HG03280 (cell line): ENCODE measurements at regions not wholly inside any gene's neighbourhood (a gene's known extent, or its start where the extent isn't known, plus 50 kb on each side); places are given as distances from the start of the nearest gene placed in this dataset.

Experiments
- ATAC-seq: cut with Tn5 transposase; IDR thresholded peaks from one replicate; pipeline ENCODE4 v1.9.1; 2021; ENCODE audit warnings: mild to moderate bottlenecking, moderate library complexity; ENCODE audit not compliant: unreplicated experiment

GRCh38 chr6:71114986-71115385 is 158.1 kb upstream of the B3GAT2 start:
- ATAC-seq = no peak

GRCh38 chr6:71119560-71119959 is 162.7 kb upstream of the B3GAT2 start:
- no peak for ATAC-seq

GRCh38 chr6:71123051-71123450 is 165.6 kb upstream of the OGFRL1 start:
- ATAC-seq = no peak

GRCh38 chr6:71124340-71124739 is 164.3 kb upstream of the OGFRL1 start:
- no peak for ATAC-seq

- no peak for ATAC-seq
Measured at GRCh38 chr6:71125216-71125615, 163.4 kb upstream of the OGFRL1 start.

GRCh38 chr6:71126506-71126905 is 162.1 kb upstream of the OGFRL1 start:
- no peak for ATAC-seq

GRCh38 chr6:71127374-71127773 is 161.2 kb upstream of the OGFRL1 start:
- no peak for ATAC-seq

GRCh38 chr6:71130277-71130676 is 158.3 kb upstream of the OGFRL1 start:
- ATAC-seq = no peak

- ATAC-seq = no peak
Measured at GRCh38 chr6:71134929-71135642, 153.5 kb upstream of the OGFRL1 start.

- ATAC-seq = no peak
Measured at GRCh38 chr6:71137973-71138372, 150.6 kb upstream of the OGFRL1 start.

GRCh38 chr6:71138376-71138775 is 150.2 kb upstream of the OGFRL1 start:
- no peak for ATAC-seq

- ATAC-seq = no peak
Measured at GRCh38 chr6:71139249-71139648, 149.4 kb upstream of the OGFRL1 start.

GRCh38 chr6:71153755-71154325 is 134.8 kb upstream of the OGFRL1 start:
- ATAC-seq = no peak

GRCh38 chr6:71157345-71157744 is 131.3 kb upstream of the OGFRL1 start:
- no peak for ATAC-seq

- no peak for ATAC-seq
Measured at GRCh38 chr6:71164890-71165289, 123.7 kb upstream of the OGFRL1 start.

- ATAC-seq = no peak
Measured at GRCh38 chr6:71168233-71168765, 120.3 kb upstream of the OGFRL1 start.

GRCh38 chr6:71171497-71172070 is 117.0 kb upstream of the OGFRL1 start:
- ATAC-seq = no peak

- ATAC-seq = no peak
Measured at GRCh38 chr6:71179249-71179885, 109.2 kb upstream of the OGFRL1 start.

- ATAC-seq = no peak
Measured at GRCh38 chr6:71181565-71181964, 107.0 kb upstream of the OGFRL1 start.

GRCh38 chr6:71187141-71187540 is 101.5 kb upstream of the OGFRL1 start:
- no peak for ATAC-seq

- no peak for ATAC-seq
Measured at GRCh38 chr6:71190809-71191208, 97.8 kb upstream of the OGFRL1 start.

GRCh38 chr6:71194724-71195123 is 93.9 kb upstream of the OGFRL1 start:
- ATAC-seq = no peak
